Uterus (tissue), 3 donors: ENCODE measurements at regions not wholly inside any gene's neighbourhood (a gene's known extent, or its start where the extent isn't known, plus 50 kb on each side); places are given as distances from the start of the nearest gene placed in this dataset.

Experiments used
- DNase-seq, 2 donors: peaks; one replicate each; pipeline ENCODE4 v3.0.0-alpha.2; 2019 to 2020
- H3K27ac ChIP-seq, 2 donors: fragments of 200-600 bp; sonication (generic); 1 replicate in 1 of 2; 2 replicates in 1 of 2; pipeline ENCODE4 v1.5.1; 2016 to 2018
- H3K27me3 ChIP-seq, 2 donors: fragments of 200-600 bp; sonication (generic); one replicate each; pipeline ENCODE4 v1.5.1; 2018 to 2019; ENCODE audit warnings: control low read depth in 1 of 2
- H3K36me3 ChIP-seq, 2 donors: fragments of 200-600 bp; sonication (generic); one replicate each; pipeline ENCODE4 v1.5.1; 2019; ENCODE audit warnings: control low read depth in 1 of 2
- H3K4me1 ChIP-seq, 2 donors: fragments of 200-600 bp; sonication (generic); one replicate each; pipeline ENCODE4 v1.5.1; 2018 to 2019; ENCODE audit warnings: control low read depth in 1 of 2
- H3K4me3 ChIP-seq, 2 donors: fragments of 200-600 bp; sonication (generic); 1 replicate in 1 of 2; 2 replicates in 1 of 2; pipeline ENCODE4 v1.5.1; 2018 to 2019; ENCODE audit warnings: mild to moderate bottlenecking in 1 of 2
- H3K9me3 ChIP-seq, 2 donors: fragments of 200-600 bp; sonication (generic); one replicate each; pipeline ENCODE4 v1.5.1; 2019; ENCODE audit warnings: control low read depth in 1 of 2
- POLR2A ChIP-seq, 2 donors: fragments of 450-650 bp; IDR thresholded peaks; one replicate each; pipeline ENCODE4 v1.6.1; 2016; ENCODE audit warnings: antibody characterized with exemption in 2 of 2, mild to moderate bottlenecking in 1 of 2, moderate library complexity in 1 of 2
- intact Hi-C: fragments of 100-400 bp; cut with DNase I; formaldehyde crosslinking; loops from one replicate; pipeline ENCODE4 v1.15.1; 2023; ENCODE audit warnings: low total_unique reads
- TF ChIP-seq, protein P1 (sequence below), 4 experiments: fragments of 200-600 bp in 2 of 4; fragments of 450-650 bp in 2 of 4; sonication (generic) in 2 of 4; IDR thresholded peaks; one replicate each; pipeline ENCODE4 v1.5.1; 2016 to 2019; ENCODE audit warnings: antibody characterized with exemption in 4 of 4, mild to moderate bottlenecking in 2 of 4, moderate library complexity in 1 of 4
- donor health status: DM: yes; HTN: yes; CAD: no.

DNA sequence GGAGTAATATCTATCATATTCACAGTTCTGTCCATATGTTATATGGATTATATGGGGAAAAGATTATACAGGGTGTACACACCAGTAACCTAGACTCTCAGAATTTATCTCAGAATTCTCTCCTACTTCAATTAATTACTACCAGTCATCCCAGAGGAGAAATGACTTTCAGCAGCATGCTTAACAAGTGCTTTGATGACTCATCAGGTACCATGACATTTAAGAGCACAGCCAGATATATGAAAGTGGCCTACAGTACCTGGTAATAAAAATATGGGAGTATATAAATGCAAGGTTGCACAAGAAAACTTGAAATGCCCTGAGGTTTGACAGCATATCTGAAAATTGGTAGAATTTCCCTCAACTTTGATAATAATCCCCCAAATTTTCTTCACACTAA is 1273.0 kb downstream of the OTOL1 start:
- intact Hi-C loops = no loop called here
- Histone ChIP-seq H3K9me3 (no peaks in the 10 kb centered on the region), H3K36me3 (no peaks in the 10 kb centered on the region), H3K27ac (no peak overlapping the region), H3K4me1 (peaks cover 0 to 7% of the 10 kb centered on the region in 2 donors), H3K4me3 (no peak overlapping the region), H3K27me3 (no peaks in the 10 kb centered on the region)
- no peak for DNase-seq
- TF ChIP-seq, protein P1, sequence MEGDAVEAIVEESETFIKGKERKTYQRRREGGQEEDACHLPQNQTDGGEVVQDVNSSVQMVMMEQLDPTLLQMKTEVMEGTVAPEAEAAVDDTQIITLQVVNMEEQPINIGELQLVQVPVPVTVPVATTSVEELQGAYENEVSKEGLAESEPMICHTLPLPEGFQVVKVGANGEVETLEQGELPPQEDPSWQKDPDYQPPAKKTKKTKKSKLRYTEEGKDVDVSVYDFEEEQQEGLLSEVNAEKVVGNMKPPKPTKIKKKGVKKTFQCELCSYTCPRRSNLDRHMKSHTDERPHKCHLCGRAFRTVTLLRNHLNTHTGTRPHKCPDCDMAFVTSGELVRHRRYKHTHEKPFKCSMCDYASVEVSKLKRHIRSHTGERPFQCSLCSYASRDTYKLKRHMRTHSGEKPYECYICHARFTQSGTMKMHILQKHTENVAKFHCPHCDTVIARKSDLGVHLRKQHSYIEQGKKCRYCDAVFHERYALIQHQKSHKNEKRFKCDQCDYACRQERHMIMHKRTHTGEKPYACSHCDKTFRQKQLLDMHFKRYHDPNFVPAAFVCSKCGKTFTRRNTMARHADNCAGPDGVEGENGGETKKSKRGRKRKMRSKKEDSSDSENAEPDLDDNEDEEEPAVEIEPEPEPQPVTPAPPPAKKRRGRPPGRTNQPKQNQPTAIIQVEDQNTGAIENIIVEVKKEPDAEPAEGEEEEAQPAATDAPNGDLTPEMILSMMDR (IDR thresholded peaks at IDR 0.05) = no peak
- TF ChIP-seq POLR2A (IDR thresholded peaks at IDR 0.05) = no peak

DNA sequence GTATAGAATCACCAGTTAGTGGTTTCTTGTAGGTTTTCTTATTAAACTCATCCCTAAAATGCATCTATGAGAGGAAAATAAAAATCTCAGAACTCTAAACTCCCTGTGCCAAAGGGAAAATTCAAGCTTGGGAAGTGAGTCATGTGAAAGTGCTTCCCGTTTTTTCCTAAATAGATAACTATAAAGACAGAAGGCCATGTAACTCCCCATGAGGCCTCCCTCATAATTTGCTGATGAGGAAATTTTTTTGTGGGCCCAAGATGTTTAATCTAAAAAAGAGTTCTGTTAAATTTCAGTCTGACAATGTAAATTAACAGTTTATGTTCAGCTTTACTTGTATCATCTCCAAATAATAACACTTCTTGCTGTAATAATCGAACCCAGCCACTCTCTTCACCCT is 1273.9 kb downstream of the OTOL1 start:
- no peak overlapping the region for H3K27ac ChIP-seq
- TF ChIP-seq, protein P1 (IDR thresholded peaks at IDR 0.05) = no peak
- no peak for TF ChIP-seq POLR2A (IDR thresholded peaks at IDR 0.05)
- H3K36me3 ChIP-seq = no peaks in the 10 kb centered on the region
- intact Hi-C loops = no loop called here
- no peaks in the 10 kb centered on the region for H3K9me3 ChIP-seq
- no peaks in the 10 kb centered on the region for H3K27me3 ChIP-seq
- DNase-seq = no peak
- H3K4me3 ChIP-seq = no peak overlapping the region
- peaks cover 0 to 7% of the 10 kb centered on the region in 2 donors for H3K4me1 ChIP-seq

DNA sequence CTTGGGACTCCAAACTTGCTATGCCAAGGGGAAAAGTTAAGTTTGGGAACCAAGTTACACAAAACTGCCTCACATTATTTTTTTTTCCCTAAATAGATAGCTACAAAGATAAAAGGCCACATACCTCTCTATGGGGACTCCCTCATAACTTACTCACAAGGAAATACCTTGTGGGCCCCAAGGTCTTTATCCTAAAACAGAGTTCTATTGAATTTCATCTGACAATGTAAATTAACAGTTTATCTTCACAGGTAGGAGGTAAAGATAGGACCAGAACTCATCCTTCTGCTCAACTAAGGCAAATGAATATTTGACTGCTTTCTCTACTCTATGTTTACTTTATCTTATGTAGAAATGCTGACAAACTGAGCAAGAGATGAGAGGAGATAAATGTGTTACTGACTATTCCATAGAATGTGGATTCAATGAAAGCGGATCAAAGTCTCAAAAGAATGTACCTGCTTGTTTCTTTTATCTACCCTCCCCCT is 1278.0 kb downstream of the OTOL1 start:
- Histone ChIP-seq H3K4me3 (no peak overlapping the region), H3K27me3 (no peaks in the 10 kb centered on the region), H3K27ac (no peak overlapping the region), H3K36me3 (no peaks in the 10 kb centered on the region), H3K4me1 (peaks cover 0 to 7% of the 10 kb centered on the region in 2 donors), H3K9me3 (no peaks in the 10 kb centered on the region)
- intact Hi-C loops = no loop called here
- TF ChIP-seq, protein P1 (IDR thresholded peaks at IDR 0.05) = no peak
- no peak for TF ChIP-seq POLR2A (IDR thresholded peaks at IDR 0.05)
- no peak for DNase-seq

DNA sequence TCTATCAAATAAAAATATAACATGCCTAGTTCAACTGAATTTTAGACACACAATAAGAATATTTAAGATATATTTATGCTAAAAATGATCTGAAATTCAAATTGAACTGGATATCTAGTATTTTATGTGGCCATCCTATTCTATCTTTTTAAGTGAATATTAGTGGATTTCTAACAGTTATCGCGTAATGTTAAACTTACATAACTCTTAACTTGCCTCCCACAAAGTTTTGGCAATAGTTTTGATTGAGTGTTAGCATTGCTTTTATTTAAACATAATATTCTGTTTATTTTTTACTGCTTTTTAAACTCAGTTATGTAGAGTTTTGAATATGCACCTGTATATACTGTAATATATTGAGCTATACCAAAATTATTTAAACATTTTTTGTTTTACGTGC is 1279.5 kb downstream of the OTOL1 start:
- Histone ChIP-seq H3K36me3 (no peaks in the 10 kb centered on the region), H3K4me1 (no peaks in the 10 kb centered on the region), H3K4me3 (no peak overlapping the region), H3K27ac (no peak overlapping the region), H3K27me3 (no peaks in the 10 kb centered on the region), H3K9me3 (no peaks in the 10 kb centered on the region)
- no peak for DNase-seq
- intact Hi-C loops = no loop called here
- TF ChIP-seq, protein P1 (IDR thresholded peaks at IDR 0.05) = no peak
- no peak for TF ChIP-seq POLR2A (IDR thresholded peaks at IDR 0.05)

DNA sequence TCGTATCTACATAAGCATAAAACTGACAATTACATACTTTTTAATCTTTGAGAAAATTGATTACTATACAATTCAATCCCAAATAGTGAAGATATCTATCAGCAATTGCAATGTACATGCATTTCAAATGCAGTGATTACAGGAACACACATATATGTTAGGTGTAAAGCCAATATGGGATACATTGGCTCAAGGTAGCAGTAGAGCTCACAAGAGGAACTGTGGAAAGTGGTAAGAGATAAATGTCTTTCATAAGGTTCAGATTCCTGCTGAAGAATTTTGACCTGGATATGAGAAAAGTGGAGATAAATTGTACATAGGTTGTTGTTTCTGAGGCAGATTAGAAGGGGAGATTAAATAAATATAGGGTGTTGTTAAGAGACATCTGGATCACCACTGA is 1280.5 kb downstream of the OTOL1 start:
- Histone ChIP-seq H3K27me3 (no peaks in the 10 kb centered on the region), H3K4me3 (no peak overlapping the region), H3K36me3 (no peaks in the 10 kb centered on the region), H3K4me1 (no peaks in the 10 kb centered on the region), H3K9me3 (no peaks in the 10 kb centered on the region), H3K27ac (no peak overlapping the region)
- intact Hi-C loops = no loop called here
- no peak for DNase-seq
- no peak for TF ChIP-seq POLR2A (IDR thresholded peaks at IDR 0.05)
- TF ChIP-seq, protein P1 (IDR thresholded peaks at IDR 0.05) = no peak
